K562 (cell line): ENCODE measurements at regions not wholly inside any gene's neighbourhood (a gene's known extent, or its start where the extent isn't known, plus 50 kb on each side); places are given as distances from the start of the nearest gene placed in this dataset.

Source experiments
- CBX2 ChIP-seq: fragments of 200-600 bp; sonication (generic); IDR thresholded peaks from one replicate; pipeline ENCODE4 v1.6.1; 2012; ENCODE audit warnings: mild to moderate bottlenecking, low read length, inconsistent platforms; ENCODE audit not compliant: insufficient read depth, poor library complexity, severe bottlenecking
- CBX5 ChIP-seq: IDR thresholded peaks from 2 replicates; pipeline ENCODE4 v1.6.1; 2014; ENCODE audit warnings: low read depth, borderline replicate concordance
- CEBPB ChIP-seq: fragments of 450-650 bp; IDR thresholded peaks from 2 replicates; pipeline ENCODE4 v1.6.1; 2016; ENCODE audit warnings: missing genetic modification characterization, missing compliant biosample characterization
- JUN ChIP-seq, 2 experiments: sonication (generic) in 1 of 2; formaldehyde crosslinking in 1 of 2; IDR thresholded peaks; 2 replicates each; pipeline versions ENCODE4 v1.6.1 to v1.8.0; 2012 to 2022; ENCODE audit warnings: borderline replicate concordance in 2 of 2, mild to moderate bottlenecking in 2 of 2, improper control_type of control experiment in 1 of 2, low read depth in 1 of 2, low read length in 1 of 2, missing genetic modification reagents in 1 of 2
- LARP7 ChIP-seq: fragments of 450-650 bp; IDR thresholded peaks from 2 replicates; pipeline ENCODE4 v1.6.1; 2016
- POLR3G ChIP-seq: IDR thresholded peaks from 2 replicates; pipeline ENCODE4 v1.6.1; 2011; ENCODE audit not compliant: insufficient read length, insufficient replicate concordance; ENCODE audit errors: extremely low read depth
- ZNF408 ChIP-seq: fragments of 250-450 bp; sonication (Bioruptor Pico); IDR thresholded peaks from 2 replicates; pipeline ENCODE4 v1.4.0; 2020; ENCODE audit warnings: low read depth, mild to moderate bottlenecking, moderate library complexity
- TF ChIP-seq, protein P1 (sequence below), 2 experiments: fragments of 450-650 bp; IDR thresholded peaks; 2 replicates each; pipeline ENCODE4 v1.6.1; 2016; ENCODE audit warnings: mild to moderate bottlenecking in 2 of 2, borderline replicate concordance in 1 of 2, low read depth in 1 of 2, moderate library complexity in 1 of 2

DNA sequence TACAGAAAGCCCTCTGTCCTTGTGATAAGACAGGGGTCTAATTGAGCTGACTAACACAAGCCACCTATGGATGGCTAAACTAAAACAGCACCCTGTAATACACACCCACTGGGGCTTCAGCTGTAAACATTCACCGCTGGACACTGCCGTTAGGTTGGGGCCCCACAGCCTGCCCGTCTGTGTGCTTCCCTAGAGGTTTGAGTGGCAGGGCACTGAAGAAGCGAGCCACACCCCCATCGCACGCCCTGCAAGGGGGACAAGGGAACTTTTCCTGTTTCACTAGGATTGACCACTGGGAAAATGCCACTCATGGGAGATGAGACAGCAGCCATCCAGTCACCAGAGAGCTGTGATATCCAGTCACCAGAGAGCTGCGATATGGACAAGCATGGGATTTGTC is 335.7 kb upstream of the CFAP20DC start:
- TF ChIP-seq LARP7: no peak
- no peak for TF ChIP-seq CBX5
- TF ChIP-seq CEBPB (tag): no peak
- TF ChIP-seq, protein P1, sequence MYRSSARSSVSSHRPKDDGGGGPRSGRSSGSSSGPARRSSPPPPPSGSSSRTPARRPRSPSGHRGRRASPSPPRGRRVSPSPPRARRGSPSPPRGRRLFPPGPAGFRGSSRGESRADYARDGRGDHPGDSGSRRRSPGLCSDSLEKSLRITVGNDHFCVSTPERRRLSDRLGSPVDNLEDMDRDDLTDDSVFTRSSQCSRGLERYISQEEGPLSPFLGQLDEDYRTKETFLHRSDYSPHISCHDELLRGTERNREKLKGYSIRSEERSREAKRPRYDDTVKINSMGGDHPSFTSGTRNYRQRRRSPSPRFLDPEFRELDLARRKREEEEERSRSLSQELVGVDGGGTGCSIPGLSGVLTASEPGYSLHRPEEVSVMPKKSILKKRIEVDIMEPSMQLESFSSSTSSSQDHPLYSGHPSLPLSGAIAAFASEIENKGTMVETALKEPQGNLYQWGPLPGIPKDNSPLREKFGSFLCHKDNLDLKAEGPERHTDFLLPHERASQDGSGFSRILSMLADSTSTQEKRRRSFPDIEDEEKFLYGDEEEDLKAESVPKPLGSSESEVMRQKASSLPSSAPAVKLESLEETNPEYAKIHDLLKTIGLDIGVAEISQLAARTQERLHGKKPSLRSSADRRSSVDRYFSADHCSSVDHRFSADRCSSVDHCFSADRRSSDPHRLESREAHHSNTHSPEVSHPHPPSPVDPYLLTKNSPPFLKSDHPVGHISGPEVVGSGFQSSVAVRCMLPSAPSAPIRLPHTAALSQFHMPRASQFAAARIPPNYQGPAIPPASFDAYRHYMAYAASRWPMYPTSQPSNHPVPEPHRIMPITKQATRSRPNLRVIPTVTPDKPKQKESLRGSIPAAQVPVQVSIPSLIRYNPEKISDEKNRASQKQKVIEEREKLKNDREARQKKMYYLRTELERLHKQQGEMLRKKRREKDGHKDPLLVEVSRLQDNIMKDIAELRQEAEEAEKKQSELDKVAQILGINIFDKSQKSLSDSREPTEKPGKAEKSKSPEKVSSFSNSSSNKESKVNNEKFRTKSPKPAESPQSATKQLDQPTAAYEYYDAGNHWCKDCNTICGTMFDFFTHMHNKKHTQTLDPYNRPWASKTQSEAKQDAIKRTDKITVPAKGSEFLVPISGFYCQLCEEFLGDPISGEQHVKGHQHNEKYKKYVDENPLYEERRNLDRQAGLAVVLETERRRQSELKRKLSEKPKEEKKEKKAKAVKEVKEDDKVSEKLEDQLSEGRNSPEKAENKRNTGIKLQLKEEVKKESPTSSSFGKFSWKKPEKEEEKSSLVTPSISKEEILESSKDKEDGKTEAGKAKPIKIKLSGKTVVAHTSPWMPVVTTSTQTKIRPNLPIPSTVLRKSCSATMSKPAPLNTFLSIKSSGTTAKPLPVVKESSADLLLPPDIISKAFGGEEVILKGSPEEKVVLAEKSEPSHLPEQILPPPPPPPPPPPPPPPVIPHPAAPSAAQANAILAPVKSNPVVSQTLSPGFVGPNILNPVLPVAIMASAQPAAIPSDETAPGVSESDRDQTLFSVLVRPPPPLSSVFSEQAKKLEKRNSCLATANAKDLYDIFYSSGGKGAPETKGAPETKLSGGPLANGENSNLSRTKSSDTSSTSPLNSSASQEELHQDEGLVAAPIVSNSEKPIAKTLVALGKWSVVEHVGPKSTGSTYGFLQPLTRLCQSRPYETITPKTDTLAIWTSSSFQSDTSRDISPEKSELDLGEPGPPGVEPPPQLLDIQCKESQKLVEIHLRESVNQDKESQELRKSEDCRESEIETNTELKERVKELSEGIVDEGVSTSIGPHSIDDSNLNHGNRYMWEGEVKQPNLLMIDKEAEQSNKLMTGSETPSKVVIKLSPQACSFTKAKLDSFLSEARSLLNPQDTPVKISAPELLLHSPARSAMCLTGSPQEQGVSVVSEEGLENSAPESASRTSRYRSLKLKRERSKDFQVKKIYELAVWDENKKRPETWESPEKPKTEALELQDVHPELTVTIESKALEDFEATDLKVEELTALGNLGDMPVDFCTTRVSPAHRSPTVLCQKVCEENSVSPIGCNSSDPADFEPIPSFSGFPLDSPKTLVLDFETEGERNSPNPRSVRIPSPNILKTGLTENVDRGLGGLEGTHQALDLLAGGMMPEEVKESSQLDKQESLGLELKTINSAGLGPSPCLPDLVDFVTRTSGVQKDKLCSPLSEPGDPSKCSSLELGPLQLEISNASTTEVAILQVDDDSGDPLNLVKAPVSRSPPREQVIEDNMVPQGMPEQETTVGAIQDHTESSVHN (IDR thresholded peaks at IDR 0.05; ENCODE audit: borderline replicate concordance in 1 of 2, low read depth in 1 of 2): no peak
- TF ChIP-seq CBX2: no peak
- TF ChIP-seq JUN (IDR thresholded peaks at IDR 0.05; ENCODE audit: borderline replicate concordance, low read depth, low read length): no peak
- TF ChIP-seq JUN (CRISPR knock-in tag; IDR thresholded peaks at IDR 0.05; ENCODE audit: borderline replicate concordance): no peak
- TF ChIP-seq ZNF408 (CRISPR knock-in tag): no peak
- TF ChIP-seq POLR3G: no peak
